Tibial nerve (tissue), 4 donors: ENCODE measurements at regions not wholly inside any gene's neighbourhood (a gene's known extent, or its start where the extent isn't known, plus 50 kb on each side); places are given as distances from the start of the nearest gene placed in this dataset.

Experiments
- DNase-seq, 2 donors: peaks; one replicate each; pipeline ENCODE4 v3.0.0-alpha.2; 2019; ENCODE audit warnings: low spot score in 2 of 2
- H3K27ac ChIP-seq, 4 donors: fragments of 200-600 bp; sonication (generic) in 3 of 4; one replicate each; pipeline ENCODE4 v1.5.1; 2017 to 2019; ENCODE audit warnings: mild to moderate bottlenecking in 1 of 4
- H3K27me3 ChIP-seq, 2 donors: fragments of 200-600 bp; sonication (generic) in 1 of 2; one replicate each; pipeline versions ENCODE4 v1.5.1 to v1.6.0; 2017 to 2019
- H3K36me3 ChIP-seq, 3 donors: fragments of 200-600 bp; sonication (generic); one replicate each; pipeline ENCODE4 v1.5.1; 2018 to 2019
- H3K4me1 ChIP-seq, 4 donors: fragments of 200-600 bp; sonication (generic) in 3 of 4; one replicate each; pipeline ENCODE4 v1.5.1; 2017 to 2019
- H3K4me3 ChIP-seq, 4 donors: fragments of 200-600 bp; sonication (generic) in 3 of 4; one replicate each; pipeline ENCODE4 v1.5.1; 2017 to 2019; ENCODE audit warnings: mild to moderate bottlenecking in 1 of 4, moderate library complexity in 1 of 4
- H3K9me3 ChIP-seq, 4 donors: fragments of 200-600 bp; sonication (generic) in 3 of 4; one replicate each; pipeline ENCODE4 v1.5.1; 2017 to 2019
- EP300 ChIP-seq, 2 donors: sonication (generic); formaldehyde crosslinking; IDR thresholded peaks; one replicate each; pipeline ENCODE4 v1.6.1; 2017; ENCODE audit warnings: antibody characterized with exemption in 2 of 2, mild to moderate bottlenecking in 1 of 2
- POLR2A ChIP-seq, 2 donors: fragments of 450-650 bp; IDR thresholded peaks; one replicate each; pipeline ENCODE4 v1.6.1; 2017; ENCODE audit warnings: antibody characterized with exemption in 2 of 2, mild to moderate bottlenecking in 2 of 2, moderate library complexity in 2 of 2
- WGBS, 2 donors: methylation state at CpG; one replicate each; pipeline ENCODE4 v1.1.5; 2018; 5-methylcytosine and 5-hydroxymethylcytosine counted together
- TF ChIP-seq, protein P1 (sequence below), 5 experiments: fragments of 200-600 bp in 3 of 5; fragments of 450-650 bp in 2 of 5; sonication (generic) in 3 of 5; IDR thresholded peaks; one replicate each; pipeline ENCODE4 v1.5.1; 2016 to 2019; ENCODE audit warnings: antibody characterized with exemption in 5 of 5, mild to moderate bottlenecking in 3 of 5, moderate library complexity in 2 of 5

DNA sequence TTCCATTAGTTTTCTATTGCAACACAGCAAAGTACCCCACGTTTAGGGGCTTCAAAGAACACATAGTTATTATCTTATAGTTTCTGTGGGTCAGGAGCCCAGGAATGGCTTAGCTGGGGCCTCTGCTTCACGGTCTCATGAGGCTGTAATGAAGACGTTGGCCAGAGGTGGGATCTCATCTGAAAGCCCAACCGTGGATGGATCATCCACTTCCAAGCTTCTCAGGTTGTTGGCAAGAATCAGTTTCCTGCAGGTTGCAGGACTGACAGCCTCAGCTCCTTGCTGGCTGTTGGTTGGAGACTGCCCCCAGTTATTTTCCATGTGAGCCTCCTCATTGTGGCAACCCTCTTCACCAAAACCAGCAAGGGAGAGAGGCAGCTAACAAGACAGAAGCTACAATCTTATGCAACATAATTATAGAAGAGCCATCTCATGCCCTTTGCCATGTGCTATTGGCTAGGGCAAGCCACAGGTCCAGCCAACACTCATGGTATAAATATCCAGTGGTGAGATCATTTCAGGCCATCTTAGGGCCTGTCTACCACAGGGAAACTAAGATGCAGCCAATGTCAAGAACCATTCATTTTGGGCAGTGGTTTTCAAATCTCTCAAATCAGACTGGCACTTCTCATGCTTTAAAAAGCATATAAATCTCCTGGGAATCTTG is 452.4 kb downstream of the MED13L start:
- H3K27me3 ChIP-seq, result no peaks in the 10 kb centered on the region
- no peak overlapping the region for H3K27ac ChIP-seq
- no peak overlapping the region for H3K4me3 ChIP-seq
- DNase-seq, result no peak
- no peaks in the 10 kb centered on the region for H3K4me1 ChIP-seq
- peaks cover 0 to 11% (median 0%) of the 10 kb centered on the region in 4 donors for H3K9me3 ChIP-seq
- TF ChIP-seq, protein P1, sequence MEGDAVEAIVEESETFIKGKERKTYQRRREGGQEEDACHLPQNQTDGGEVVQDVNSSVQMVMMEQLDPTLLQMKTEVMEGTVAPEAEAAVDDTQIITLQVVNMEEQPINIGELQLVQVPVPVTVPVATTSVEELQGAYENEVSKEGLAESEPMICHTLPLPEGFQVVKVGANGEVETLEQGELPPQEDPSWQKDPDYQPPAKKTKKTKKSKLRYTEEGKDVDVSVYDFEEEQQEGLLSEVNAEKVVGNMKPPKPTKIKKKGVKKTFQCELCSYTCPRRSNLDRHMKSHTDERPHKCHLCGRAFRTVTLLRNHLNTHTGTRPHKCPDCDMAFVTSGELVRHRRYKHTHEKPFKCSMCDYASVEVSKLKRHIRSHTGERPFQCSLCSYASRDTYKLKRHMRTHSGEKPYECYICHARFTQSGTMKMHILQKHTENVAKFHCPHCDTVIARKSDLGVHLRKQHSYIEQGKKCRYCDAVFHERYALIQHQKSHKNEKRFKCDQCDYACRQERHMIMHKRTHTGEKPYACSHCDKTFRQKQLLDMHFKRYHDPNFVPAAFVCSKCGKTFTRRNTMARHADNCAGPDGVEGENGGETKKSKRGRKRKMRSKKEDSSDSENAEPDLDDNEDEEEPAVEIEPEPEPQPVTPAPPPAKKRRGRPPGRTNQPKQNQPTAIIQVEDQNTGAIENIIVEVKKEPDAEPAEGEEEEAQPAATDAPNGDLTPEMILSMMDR (IDR thresholded peaks at IDR 0.05), result no peak
- TF ChIP-seq EP300 (IDR thresholded peaks at IDR 0.05), result no peak
- TF ChIP-seq POLR2A (IDR thresholded peaks at IDR 0.05), result no peak
- 74 to 81% methylated on average over 4 of the region's 4 CpGs for WGBS, 2 donors
- H3K36me3 ChIP-seq, result no peaks in the 10 kb centered on the region

DNA sequence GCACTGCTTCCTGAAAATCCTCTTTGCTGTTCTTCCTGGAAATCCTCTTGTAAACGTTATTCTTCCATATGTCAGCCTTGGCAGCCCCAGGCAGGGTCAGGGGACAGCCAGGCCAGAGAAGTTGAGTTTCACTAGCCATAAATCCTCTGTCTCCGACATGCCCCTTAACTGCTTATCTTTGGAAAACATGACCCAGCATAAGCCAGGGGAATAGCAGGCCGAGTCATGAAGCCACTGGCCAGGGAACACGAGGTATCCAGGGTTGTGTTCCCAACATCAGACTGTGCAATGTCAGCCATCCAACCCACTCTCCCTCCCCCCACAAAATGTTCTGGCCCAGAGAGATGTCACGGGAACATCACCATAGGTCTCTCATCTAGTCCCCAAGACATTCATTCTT is 453.9 kb downstream of the MED13L start:
- Histone ChIP-seq H3K9me3 (peaks cover 0 to 11% (median 0%) of the 10 kb centered on the region in 4 donors), H3K36me3 (no peaks in the 10 kb centered on the region), H3K4me3 (no peak overlapping the region), H3K27me3 (no peaks in the 10 kb centered on the region), H3K27ac (no peak overlapping the region), H3K4me1 (no peaks in the 10 kb centered on the region)
- TF ChIP-seq EP300 (IDR thresholded peaks at IDR 0.05), result no peak
- TF ChIP-seq, protein P1 (IDR thresholded peaks at IDR 0.05), result no peak
- TF ChIP-seq POLR2A (IDR thresholded peaks at IDR 0.05), result no peak
- 25 to 29% methylated on average over 5 of the region's 5 CpGs for WGBS, 2 donors
- DNase-seq, result no peak

DNA sequence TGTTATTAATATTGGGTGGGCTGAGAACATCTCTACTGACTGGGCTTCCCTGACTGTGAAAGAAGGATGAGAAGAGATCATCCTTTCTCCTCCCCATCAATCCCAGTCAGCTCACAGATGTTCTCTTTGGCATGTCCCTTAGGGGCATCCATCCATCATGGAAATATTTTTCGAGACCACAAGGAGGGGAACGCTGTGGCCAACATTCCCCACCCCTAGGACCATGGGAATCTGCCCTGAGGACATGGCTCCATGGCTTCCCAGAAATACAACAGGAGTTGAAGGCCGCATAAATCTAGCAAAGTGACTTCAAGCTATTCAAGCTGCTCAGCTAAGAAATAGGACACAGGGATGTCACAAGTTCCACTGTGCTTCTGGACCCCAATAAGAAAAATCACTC is 456.8 kb downstream of the MED13L start:
- Histone ChIP-seq H3K9me3 (peaks cover 0 to 11% (median 0%) of the 10 kb centered on the region in 4 donors), H3K27me3 (no peaks in the 10 kb centered on the region), H3K27ac (no peak overlapping the region), H3K4me1 (no peaks in the 10 kb centered on the region), H3K36me3 (no peaks in the 10 kb centered on the region), H3K4me3 (no peak overlapping the region)
- no peak for DNase-seq
- TF ChIP-seq POLR2A (IDR thresholded peaks at IDR 0.05) (no peak), EP300 (IDR thresholded peaks at IDR 0.05) (no peak)
- TF ChIP-seq, protein P1 (IDR thresholded peaks at IDR 0.05), result no peak
- 45 to 51% methylated on average over 3 of the region's 3 CpGs for WGBS, 2 donors

DNA sequence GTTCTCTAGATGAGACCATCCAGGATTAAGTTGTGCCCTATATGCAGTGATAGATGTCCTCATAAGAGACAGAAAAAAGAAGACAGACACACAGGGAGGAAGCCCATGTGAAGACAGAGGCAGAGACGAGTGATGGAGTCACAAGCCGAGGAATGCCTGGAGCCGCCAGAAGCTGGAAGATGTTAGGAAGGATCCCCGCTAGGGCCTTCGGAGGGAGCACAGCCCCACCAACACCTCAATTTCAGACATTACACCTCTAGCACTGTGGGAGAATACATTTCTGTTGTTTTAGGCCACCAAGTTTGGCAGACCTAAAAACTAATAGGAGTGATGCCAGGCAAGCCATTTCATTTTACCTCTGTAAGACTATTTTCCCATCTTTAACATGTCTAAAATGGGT is 458.5 kb downstream of the MED13L start:
- H3K27me3 ChIP-seq, result no peaks in the 10 kb centered on the region

DNA sequence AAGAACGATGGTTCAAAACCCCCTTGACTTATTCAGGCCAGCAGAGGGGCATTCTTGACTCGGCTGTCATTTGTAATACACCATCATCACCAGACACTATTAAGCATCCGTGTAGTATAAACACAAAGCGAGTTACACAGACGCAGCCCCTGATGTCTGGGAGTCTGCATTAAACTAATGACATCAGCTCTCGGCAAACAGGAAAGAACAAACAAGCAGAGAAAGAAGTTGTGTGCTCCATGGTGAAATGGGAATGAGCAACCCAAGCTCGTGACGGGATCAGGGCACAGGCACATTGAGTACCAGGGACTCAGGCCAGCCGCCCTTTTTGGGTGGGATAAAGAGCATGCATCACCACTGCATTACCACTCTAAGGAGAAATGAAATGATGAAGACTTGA is 460.1 kb downstream of the MED13L start:
- peaks cover 0 to under 1% (median 0%) of the 10 kb centered on the region in 4 donors for H3K4me1 ChIP-seq

More for the DNA sequence above, 458.5 kb downstream of the MED13L start:
- H3K4me3 ChIP-seq, result no peak overlapping the region
- 76 to 86% methylated on average over 5 of the region's 5 CpGs for WGBS, 2 donors
- no peaks in the 10 kb centered on the region for H3K9me3 ChIP-seq
- no peak overlapping the region for H3K27ac ChIP-seq
- no peaks in the 10 kb centered on the region for H3K4me1 ChIP-seq
- no peaks in the 10 kb centered on the region for H3K36me3 ChIP-seq
- TF ChIP-seq, protein P1 (IDR thresholded peaks at IDR 0.05), result no peak
- no peak for TF ChIP-seq EP300 (IDR thresholded peaks at IDR 0.05)
- no peak for TF ChIP-seq POLR2A (IDR thresholded peaks at IDR 0.05)
- DNase-seq, result no peak

More for the DNA sequence above, 460.1 kb downstream of the MED13L start:
- Histone ChIP-seq H3K27me3 (no peaks in the 10 kb centered on the region), H3K9me3 (no peaks in the 10 kb centered on the region), H3K36me3 (no peaks in the 10 kb centered on the region), H3K4me3 (no peak overlapping the region), H3K27ac (no peak overlapping the region)
- DNase-seq, result no peak
- 53 to 57% methylated on average over 9 of the region's 9 CpGs for WGBS, 2 donors
- no peak for TF ChIP-seq POLR2A (IDR thresholded peaks at IDR 0.05)
- TF ChIP-seq EP300 (IDR thresholded peaks at IDR 0.05), result no peak
- TF ChIP-seq, protein P1 (IDR thresholded peaks at IDR 0.05), result no peak
